GM21786 (cell line): ENCODE measurements at regions not wholly inside any gene's neighbourhood (a gene's known extent, or its start where the extent isn't known, plus 50 kb on each side); places are given as distances from the start of the nearest gene placed in this dataset.

Experiments
- ATAC-seq: cut with Tn5 transposase; IDR thresholded peaks from one replicate; pipeline ENCODE4 v1.9.1; 2021; ENCODE audit not compliant: unreplicated experiment

DNA sequence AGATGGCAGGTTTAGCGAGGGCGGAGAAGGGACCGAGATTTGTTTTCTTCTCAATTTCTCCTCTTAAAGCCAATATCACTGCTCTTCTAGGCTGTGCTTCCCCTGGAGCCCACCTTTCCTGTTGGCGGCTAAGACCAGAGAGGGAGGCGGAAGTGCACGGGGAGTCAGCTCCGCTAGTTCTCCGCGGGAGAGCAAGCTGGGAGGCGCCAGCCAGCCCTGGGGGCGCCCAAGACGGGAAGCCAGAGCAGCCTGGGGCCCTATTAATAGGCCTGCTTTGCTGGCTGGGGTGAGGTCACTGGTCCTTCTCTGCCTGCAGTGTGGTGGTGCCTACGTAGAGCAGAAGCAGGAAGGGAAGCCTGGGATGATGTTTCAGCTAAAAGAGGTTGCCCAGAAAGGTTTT lies 61.6 kb downstream of the LSM5 start:
- no peak for ATAC-seq

DNA sequence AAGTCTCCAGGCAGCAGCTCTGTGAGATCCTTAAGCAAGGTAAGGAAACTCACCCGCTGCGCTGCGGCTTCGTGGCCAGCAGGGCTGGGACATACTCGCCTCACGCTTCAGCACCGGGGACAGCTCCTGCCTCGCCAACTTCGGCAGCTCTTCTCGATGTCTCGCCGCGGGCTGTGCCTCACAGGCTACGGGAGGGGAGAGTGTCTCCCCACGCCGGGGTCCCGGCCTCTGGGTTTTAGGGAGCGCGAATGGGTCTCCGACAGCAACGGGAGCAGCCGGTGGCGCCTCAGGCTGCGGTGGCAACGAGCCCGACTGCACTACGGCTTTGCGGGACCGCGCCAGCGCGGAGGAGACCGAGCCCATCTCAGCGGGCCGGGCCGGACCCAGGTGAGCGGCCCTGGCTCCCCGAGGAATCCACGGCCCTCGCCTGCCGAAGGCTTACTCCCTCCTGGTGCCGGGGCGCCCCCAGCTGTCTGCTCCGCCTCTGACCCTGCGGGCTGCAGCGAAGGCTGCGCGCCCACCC lies 62.4 kb downstream of the LSM5 start:
- no peak for ATAC-seq

DNA sequence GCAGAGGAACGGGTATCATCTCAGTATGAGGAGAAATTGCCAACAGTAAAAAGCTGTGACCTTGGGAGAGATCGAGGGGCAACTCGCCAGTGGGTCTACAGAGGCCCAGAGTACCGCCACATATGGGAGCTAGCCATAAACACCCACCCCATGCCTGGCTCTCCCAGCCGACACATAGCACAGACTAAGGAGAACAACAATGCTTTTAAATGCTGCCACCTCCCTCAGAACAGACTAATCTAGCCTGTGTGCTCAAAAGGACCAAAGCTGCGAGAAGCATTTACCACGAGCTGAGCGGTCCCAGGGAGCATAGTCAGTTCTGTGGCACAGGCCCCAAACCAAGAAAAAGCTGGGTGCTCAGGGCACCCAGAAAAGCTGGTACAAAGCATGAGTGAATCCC lies 73.3 kb downstream of the LSM5 start:
- no peak for ATAC-seq

DNA sequence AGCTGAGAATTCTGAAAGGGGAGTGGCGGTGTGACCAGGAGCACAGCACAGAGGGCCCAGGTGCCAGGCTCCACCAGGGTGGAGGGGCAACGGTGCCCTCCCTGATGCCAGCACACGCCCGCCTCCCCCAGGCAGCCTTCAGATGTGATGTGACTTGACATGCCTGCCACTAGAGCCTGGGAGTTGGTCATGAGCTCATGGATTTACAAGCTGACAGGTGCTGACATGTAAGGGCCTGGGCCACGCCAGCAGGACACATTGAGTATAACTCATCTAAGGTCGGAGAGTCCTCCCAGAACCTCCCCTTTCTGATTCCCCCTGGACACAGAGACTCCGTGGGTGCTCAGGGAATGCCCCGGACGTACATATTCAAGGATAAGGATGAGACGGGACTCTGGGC lies 74.2 kb downstream of the LSM5 start:
- ATAC-seq: no peak

DNA sequence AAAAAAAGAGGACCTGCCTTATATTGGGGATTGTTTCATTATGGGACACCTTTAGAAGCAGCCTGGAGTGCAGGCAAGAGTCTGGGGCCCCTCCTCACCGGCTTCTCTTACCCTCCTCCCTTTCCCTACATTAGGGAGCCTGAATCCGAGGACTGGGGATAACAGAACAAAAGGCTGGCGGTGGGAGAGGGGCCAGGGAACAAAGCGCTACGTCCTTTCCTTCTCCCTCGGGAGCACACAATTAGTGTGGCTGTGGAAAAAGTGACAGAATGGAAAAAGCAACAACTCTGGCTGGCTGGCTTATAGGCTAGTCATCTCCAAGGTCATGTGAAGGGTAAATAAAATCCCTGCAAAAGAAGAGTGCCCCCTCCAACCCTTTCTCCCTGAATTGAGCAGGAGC lies 74.7 kb downstream of the LSM5 start:
- no peak for ATAC-seq

DNA sequence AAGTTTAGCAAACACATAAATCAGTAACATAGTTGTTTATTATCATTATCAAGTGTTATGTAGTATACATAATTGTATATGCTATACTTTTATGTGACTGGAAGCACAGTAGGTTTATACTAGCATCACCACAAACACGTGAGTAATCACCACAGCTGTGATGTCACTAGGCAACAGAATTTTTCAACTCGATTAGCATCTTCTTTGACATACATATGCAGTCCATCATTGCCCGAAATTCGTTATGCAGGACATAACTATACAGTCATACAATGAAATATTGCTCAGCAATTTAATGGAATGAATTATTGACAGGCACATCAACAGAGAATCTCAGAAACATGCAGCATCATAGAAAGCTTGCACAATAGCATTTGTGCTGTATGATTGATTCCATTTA lies 77.7 kb downstream of the LSM5 start:
- no peak for ATAC-seq

DNA sequence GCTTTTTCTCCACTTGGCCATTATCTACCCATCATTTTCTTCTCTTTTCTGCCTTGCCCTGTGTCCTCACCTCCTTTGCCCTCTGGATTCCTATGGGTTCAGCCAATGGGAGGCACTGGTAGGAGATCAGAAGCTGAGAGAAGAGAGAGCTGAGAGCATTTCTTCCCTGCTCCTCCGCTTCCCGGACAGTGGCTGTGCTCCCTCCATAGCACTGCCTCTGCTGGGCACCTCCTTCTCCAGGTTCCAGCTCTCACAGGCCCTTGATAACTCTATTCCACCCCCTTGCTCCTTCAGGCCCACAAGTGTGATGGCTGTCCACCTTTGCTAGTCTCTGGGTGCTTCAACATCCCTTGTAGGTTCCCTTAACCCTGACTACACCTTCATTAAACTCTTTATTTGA lies 79.6 kb downstream of the LSM5 start:
- ATAC-seq: no peak

DNA sequence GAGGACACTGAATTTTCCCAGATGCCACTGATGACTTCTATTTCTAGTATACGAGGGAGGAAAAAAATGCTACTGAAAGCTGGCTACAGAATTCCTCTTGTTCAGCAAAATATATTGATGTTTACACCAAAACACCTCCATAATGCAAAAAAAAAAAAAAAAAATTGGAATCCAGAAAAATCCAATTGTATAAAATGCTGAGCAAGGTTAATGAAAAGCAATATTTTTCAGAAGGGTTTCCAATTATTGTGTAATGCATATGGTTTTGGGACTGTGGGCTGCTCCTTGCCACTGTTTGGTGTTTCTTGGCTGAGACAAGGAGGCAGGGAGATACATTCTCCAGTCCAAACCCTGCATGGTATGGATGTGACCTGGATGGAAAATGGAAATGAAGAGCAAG lies 83.8 kb downstream of the LSM5 start:
- ATAC-seq: no peak

DNA sequence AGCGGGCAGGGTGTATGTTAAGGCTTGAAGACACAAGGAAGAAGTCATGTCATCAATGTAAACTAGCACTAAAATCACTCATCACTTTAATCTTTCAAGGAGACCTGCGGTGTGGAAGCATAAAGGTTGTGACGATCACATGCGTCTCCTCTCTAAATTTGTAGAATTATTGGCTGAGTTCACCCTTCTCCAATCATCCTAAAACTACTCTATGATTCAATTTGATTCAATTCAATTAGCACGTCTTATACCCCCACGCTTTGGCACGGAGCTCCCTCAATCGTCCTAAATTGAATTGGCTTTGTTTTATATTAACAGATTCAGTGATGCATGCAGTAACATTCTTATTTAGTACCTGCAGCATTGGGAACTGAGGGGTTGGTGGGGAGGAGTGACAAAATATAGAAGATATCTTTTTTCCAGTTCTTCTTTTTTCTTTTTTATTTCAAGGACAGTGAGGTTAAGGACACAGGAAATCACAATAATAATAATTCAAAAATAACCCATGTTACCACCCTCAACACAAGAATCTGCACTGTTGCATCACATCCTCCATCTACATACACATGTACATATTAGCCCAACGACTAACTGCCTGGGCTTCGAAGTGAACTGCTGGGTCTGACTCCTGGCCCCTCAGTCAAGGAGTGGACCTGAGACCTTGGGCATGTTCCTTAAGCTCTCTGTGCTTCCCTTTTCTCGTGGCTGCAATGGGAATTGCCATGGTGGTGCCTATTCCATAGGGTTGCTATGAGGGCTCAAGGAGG lies 86.5 kb downstream of the LSM5 start:
- ATAC-seq: no peak

DNA sequence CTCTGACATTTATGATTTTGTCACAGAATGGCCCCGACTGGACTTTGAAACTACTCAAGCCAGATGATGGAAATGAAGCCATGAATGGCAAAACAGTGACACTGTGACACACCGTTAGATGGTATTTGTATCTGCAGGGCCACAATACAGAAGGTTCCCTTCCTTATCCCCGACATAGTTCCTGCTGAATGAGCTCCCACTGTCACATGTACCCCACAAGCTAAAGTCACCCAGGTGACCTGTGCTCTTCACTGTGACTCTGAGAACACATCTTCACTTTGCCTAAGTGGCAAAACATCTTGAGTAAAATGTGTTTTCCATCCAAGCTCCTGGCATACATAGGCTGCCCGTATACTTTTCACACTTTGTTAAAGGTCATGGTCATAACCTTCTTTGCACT lies 89.5 kb downstream of the LSM5 start:
- no peak for ATAC-seq

DNA sequence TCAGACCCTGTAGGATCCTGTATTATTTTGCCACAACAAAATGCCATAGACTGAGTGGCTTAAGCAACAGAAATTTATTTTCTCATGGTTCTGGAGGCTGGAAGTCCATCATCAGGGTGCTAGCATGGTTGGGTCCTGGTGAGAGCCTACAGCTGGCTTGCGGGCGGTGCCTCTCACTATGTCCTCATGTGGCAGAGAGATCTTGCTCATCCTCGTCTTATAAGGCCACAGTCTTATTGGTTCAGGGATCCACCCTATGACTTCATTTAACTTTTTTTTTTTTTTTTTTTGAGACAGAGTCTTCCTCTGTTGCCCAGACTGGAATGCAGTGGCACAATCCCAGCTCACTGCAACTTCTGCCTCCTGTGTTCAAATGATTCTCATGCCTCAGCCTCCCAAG lies 90.9 kb downstream of the LSM5 start:
- ATAC-seq: no peak

DNA sequence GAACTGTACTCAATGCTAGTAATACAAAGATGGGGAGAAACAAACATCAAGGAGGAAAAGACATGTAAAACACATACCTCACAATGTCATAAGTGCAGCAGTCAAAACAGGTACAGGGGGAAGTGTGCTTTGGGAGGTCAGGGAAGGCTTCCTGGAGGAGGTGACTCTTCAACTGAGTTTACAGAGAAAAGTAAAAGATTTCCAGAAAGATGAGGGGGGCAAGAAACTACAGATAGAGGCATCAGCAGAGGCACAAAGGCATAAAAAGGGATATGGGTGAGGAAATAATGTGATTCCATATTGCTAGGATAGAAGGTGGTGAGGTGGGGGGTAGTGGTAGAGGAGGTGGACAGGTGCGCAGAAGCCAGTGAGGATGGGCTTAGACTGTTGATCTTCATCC lies 95.0 kb downstream of the LSM5 start:
- no peak for ATAC-seq

DNA sequence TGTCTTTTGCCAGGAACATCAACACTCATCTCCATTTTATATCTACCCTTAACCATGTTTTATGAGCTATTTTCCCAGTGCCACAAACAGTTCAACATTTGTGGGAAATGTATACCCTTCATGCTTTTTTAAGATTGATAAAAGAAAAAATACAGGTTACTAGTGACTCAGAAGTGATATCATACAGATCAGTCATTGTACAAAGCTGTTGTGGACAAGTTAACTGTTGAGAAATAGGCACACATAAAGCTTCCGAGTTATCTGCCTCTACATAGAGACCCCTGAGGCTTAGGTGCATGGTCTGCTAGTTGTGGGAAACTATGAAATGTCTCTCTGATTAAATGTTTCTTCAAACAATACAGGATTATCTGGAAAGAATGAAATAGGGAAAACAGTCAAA lies 96.3 kb downstream of the LSM5 start:
- no peak for ATAC-seq

DNA sequence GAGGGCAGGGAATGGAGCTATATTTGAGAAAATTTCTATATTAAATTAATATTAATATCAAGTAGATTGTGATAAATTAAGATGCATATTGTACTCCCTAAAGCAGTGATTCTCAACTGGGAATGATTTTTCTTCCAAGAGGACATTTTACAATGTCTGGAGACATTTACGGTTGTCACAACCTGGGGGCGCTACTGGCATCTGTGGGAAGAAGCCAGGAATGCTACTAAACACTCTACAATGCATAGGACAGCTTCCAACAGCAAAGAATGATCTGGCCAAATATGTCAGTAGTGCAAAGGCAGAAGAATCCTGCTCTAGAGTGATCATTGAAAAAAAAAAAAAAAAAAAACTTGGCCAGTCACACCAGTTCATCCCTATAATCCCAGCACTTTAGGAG lies 100.0 kb downstream of the LSM5 start:
- no peak for ATAC-seq

DNA sequence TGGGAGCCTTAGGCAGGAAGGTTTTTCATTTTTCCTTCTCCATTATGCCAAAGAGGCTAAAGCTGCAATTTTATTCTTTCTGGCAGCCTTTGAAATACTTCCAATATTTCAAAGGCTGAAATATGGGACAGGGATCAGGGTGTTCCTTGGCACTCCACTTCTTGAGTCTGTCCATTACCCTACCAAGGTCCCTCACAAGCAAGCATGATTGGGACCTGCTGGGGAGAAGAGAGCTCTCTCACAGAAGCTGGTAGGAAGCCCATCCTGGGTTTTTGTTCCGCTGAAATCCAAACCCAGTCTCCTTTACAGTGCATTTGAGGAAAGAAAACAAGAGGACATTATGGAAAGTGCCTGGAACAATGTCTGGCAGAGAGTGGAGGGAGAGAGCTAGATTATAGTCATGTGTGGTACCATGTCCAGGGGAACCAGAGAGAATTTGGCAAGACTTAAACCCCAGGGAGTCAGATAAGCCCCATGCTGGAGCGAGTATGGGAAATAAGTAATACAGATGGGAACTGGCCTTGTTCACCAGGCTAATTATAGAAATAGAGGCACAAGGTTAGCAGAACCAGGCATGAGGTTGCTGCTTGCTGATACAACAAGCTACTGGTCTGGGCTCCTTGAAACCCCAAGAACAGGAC lies 104.7 kb downstream of the LSM5 start:
- no peak for ATAC-seq

DNA sequence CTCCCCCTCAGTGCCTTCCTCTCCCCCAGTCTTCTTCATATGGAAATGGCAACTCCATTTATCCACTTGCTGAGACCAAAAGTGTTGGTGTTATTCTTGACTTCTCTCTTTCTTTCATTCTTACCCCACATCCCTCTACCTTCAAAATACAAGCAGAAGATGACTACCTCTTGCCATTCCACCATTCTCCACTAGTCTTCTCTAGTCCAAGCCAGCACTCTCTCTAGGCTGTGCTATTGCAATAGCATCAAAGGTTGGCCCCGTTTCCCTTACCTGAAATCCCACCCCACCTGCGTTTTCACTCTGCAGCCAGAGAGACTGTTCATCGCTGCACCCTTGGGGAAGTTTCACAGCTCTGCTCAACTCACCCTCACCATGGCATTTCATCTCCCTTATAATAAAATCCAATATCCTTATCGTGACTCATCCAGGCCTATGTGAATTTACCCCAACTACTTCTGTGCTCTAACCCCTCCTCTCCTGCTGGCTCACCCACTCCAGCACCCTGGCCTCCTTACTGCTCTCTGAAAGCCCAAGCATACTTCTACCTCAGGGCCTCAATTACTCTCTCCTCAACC lies 109.1 kb downstream of the LSM5 start:
- ATAC-seq: no peak

DNA sequence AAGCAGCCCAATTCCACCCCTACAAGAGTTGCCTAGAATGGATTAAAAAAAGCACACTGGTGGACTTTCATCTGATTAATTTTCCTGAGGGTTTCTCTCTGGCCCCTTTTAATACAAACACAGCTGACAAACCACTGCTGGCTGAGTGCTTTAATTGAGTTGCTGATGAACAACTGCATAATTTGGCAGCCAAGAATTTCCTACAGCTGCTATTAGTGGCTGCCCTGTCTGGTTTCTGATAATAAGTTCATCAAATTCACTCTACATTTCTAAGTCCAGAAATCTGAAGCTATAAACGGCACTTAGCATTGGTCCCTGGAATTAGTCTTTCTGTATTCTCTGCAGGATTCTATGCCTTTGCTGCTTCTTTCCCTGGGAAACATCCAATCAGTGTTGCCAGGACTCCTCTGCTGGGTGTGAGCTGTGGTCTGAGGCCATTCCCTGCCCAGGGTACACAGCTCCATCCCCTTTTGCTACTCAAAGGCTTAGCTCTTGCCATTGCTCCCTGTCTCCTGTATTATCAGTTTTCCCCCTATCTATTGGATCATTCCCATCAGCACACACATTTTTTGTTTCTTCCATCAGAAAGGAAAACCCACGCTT lies 110.6 kb downstream of the LSM5 start:
- ATAC-seq: no peak

DNA sequence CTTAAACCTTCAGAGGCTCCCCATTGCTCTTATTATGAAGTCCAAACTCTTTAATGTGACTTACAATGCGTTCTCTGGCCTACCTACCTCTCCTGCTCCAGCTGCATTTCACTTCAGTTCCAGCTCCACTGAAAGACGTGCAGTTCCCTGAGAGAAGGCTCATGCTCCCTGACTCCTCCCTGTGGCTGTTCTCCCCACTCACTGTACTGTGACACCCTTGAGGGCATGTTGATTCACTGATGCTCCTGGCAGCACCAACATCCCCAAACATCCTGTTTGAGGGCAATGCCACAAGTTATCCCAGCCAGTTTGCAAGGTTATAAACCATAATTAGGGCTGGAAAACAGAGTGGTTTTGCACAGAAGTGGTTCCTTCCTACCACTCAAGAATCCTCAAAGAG lies 111.2 kb downstream of the LSM5 start:
- ATAC-seq: no peak

DNA sequence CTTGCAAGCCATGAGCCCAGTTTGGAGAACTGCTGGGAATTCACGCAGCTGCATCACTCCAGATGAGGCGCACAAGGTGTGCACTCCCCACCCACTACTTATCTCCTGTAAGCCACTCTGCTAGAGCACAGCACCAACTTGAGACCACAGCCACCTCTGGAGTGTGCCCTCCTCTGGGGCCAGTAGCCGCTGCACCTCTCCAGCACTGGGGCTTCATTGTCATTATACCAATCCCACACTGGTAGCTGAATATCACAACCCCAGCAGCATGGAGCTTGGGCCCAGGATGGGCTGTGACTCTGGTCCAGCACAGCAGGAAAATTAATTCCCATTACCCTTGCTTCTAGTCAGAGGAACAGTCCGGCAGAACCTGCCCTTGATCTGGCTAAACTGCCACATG lies 125.6 kb downstream of the LSM5 start:
- no peak for ATAC-seq

DNA sequence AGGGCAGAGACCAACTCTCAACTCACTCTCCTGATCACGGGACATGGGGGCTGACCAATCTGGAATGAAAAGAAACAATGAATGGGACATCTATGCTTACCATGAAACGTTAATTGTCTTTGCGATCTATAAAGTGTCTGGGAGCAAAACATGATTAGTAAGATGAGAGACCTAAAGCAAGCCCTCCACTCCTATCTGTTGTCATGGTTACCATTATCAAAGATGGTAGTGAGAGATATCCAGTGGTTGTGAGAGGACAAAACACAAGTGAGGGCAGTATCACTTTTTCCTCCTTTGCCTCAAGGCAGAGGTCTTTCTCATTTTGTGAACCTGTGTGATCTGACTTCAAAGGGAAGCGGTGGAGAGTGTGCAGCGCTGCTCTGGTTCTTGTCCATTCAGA lies 130.1 kb downstream of the LSM5 start:
- no peak for ATAC-seq

DNA sequence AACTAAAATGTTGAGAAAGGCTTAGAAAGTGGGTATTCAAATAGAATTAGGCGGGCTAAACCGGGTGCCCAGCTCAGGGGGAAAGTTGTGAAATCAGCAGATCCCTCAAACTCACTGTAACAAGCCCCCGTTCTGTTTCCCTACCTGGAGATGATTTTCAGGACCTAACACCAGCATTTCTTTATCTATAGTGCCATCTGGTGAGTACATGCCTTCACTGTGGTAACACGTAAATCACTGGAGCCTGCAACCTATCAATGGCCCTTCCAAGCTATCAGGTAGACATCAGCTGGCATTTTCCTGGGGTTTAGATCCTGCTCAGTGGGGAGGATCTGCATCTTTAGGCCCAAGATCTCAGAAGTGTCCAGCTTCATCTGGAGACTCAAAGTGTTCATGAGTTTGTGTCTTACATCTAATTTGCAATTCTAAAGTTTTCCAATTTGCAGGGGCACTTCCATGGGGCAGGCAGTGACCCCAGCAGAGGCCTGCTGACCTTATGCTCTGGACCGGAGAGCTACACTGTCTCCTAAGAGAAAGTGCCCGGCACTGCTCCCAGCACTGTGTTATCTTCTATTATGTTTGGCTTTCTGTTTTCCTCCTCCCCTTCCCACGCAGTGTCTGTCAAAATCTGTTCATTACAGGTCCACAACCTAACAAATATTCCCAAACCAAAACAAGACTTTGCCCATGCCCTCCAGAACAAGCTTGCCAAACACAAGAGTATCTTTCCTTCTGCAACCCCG lies 132.5 kb downstream of the LSM5 start:
- no peak for ATAC-seq
